K562 (cell line): ENCODE measurements at regions not wholly inside any gene's neighbourhood (a gene's known extent, or its start where the extent isn't known, plus 50 kb on each side); places are given as distances from the start of the nearest gene placed in this dataset.

Experiments used
- ATAC-seq: fragments of 200-7000 bp; cut with Tn5 transposase; 3 replicates; pipeline ENCODE4 v1.9.1; 2020; ENCODE audit warnings: moderate library complexity
- BruUV-seq: library from RNA; stranded (reverse); fragments of 400-500 nt; replicated peaks from 2 replicates; lab custom pipeline; 2021; lab: Mats Ljungman, UMichigan
- CTCF ChIA-PET: fragments of 300-600 bp; formaldehyde crosslinking; extraction: SDS; loops from one replicate; lab custom pipeline; 2021; ENCODE audit warnings: low intra/inter-chr PET ratio; lab: Yijun Ruan, JAX
- POLR2A ChIA-PET: fragments of 300-600, 350-650 bp; sonication (Branson Sonifier 250); formaldehyde crosslinking; extraction: SDS; loops from one replicate; lab custom pipeline; 2021; ENCODE audit warnings: antibody characterized with exemption, inconsistent platforms; lab: Yijun Ruan, JAX
- DNase-seq, 4 experiments: peaks; one replicate each; pipeline versions ENCODE4 v3.0.0 to v3.0.0-alpha.2; 2011 to 2018; ENCODE audit warnings: low spot score in 3 of 4, mixed read lengths in 3 of 4; ENCODE audit errors: extremely low read depth in 1 of 4
- FAIRE-seq: peaks from 2 replicates; lab custom pipeline; 2011; peaks lifted over from hg19 to GRCh38; lab: Jason Lieb, UNC
- H2AFZ ChIP-seq: 2 replicates; pipeline ENCODE4 v1.6.0; 2011; ENCODE audit warnings: low read depth, low read length, control low read depth, inconsistent platforms
- H3K27ac ChIP-seq: fragments of 200-600 bp; 3 replicates; pipeline ENCODE4 v1.8.0; 2011; ENCODE audit warnings: low read depth, mild to moderate bottlenecking, control low read depth, inconsistent platforms, low read length, moderate library complexity, mixed read lengths; ENCODE audit errors: extremely low read depth
- H3K27me3 ChIP-seq, 2 experiments: fragments of 300-600 bp in 1 of 2; 2 replicates in 1 of 2; 3 replicates in 1 of 2; pipeline versions ENCODE4 v1.6.0 to v1.8.0; 2011; ENCODE audit warnings: inconsistent platforms in 2 of 2, low read length in 2 of 2, mild to moderate bottlenecking in 1 of 2, mixed read lengths in 1 of 2, moderate library complexity in 1 of 2; ENCODE audit not compliant: control insufficient read depth in 2 of 2, insufficient read depth in 2 of 2
- H3K36me3 ChIP-seq: fragments of 300-600 bp; 3 replicates; pipeline ENCODE4 v1.8.0; 2011; ENCODE audit warnings: mild to moderate bottlenecking, low read length, inconsistent platforms; ENCODE audit not compliant: control insufficient read depth, insufficient read depth
- H3K4me1 ChIP-seq, 2 experiments: fragments of 200-600 bp in 1 of 2; replicated peaks in 1 of 2; 2 replicates in 1 of 2; 3 replicates in 1 of 2; pipeline versions ENCODE4 v1.5.1 to v1.8.0; 2011; ENCODE audit warnings: inconsistent platforms in 2 of 2, low read length in 2 of 2, mild to moderate bottlenecking in 1 of 2, mixed read lengths in 1 of 2, moderate library complexity in 1 of 2; ENCODE audit not compliant: control insufficient read depth in 2 of 2, insufficient read depth in 2 of 2
- H3K4me2 ChIP-seq: 2 replicates; pipeline ENCODE4 v1.6.1; 2011; ENCODE audit warnings: low read length, control low read depth, inconsistent platforms, mixed read lengths; ENCODE audit not compliant: insufficient read depth
- H3K4me3 ChIP-seq: fragments of 200-600 bp; sonication (generic), shearing (Covaris generic); 2 replicates; pipeline ENCODE4 v1.5.1; 2016; ENCODE audit warnings: control low read depth, inconsistent platforms
- H3K79me2 ChIP-seq: fragments of 200-600 bp; 3 replicates; pipeline ENCODE4 v1.8.0; 2011; ENCODE audit warnings: low read length, inconsistent platforms; ENCODE audit not compliant: control insufficient read depth, insufficient read depth
- H3K9ac ChIP-seq, 2 experiments: 2 replicates each; pipeline versions ENCODE4 v1.6.0 to v1.6.1; 2011; ENCODE audit warnings: low read depth in 2 of 2, low read length in 2 of 2, control low read depth in 1 of 2, inconsistent platforms in 1 of 2, mild to moderate bottlenecking in 1 of 2, mixed read lengths in 1 of 2; ENCODE audit not compliant: insufficient read depth in 1 of 2
- H3K9me1 ChIP-seq: one replicate; pipeline ENCODE4 v1.6.0; 2011; ENCODE audit warnings: inconsistent platforms, mild to moderate bottlenecking, low read length, moderate library complexity; ENCODE audit not compliant: control insufficient read depth, insufficient read depth
- H3K9me3 ChIP-seq: replicated peaks from 2 replicates; pipeline ENCODE4 v1.5.1; 2011; ENCODE audit warnings: low read depth, low read length, inconsistent platforms; ENCODE audit not compliant: control insufficient read depth, insufficient read depth
- H4K20me1 ChIP-seq: replicated peaks from 2 replicates; pipeline ENCODE4 v1.6.1; 2011; ENCODE audit warnings: low read length, inconsistent platforms, mixed read lengths; ENCODE audit not compliant: control insufficient read depth, insufficient read depth
- ARNT ChIP-seq, 2 experiments: fragments of 450-650 bp; IDR thresholded peaks; 2 replicates each; pipeline ENCODE4 v1.6.1; 2016; ENCODE audit warnings: mild to moderate bottlenecking in 1 of 2
- E2F8 ChIP-seq: fragments of 450-650 bp; IDR thresholded peaks from 2 replicates; pipeline ENCODE4 v1.7.1; 2018; ENCODE audit warnings: mild to moderate bottlenecking, low read depth; ENCODE audit not compliant: partially characterized antibody
- ETS2 ChIP-seq: IDR thresholded peaks from 2 replicates; pipeline ENCODE4 v1.6.1; 2016; ENCODE audit warnings: borderline replicate concordance, missing genetic modification characterization, mild to moderate bottlenecking, moderate library complexity, missing compliant biosample characterization; ENCODE audit not compliant: poor library complexity, severe bottlenecking
- ETV5 ChIP-seq: sonication (generic); formaldehyde crosslinking; IDR thresholded peaks from 2 replicates; pipeline ENCODE4 v1.4.0; 2020; ENCODE audit warnings: low read depth, mild to moderate bottlenecking, missing genetic modification reagents
- HDAC1 ChIP-seq, 2 experiments: fragments of 450-650 bp; IDR thresholded peaks; 2 replicates each; pipeline ENCODE4 v1.6.1; 2016 to 2017; ENCODE audit warnings: inconsistent platforms in 1 of 2, mild to moderate bottlenecking in 1 of 2, moderate library complexity in 1 of 2
- HEY1 ChIP-seq: fragments of 250-450 bp; sonication (Bioruptor Pico); IDR thresholded peaks from 2 replicates; pipeline ENCODE4 v1.5.0; 2020; ENCODE audit warnings: mild to moderate bottlenecking, moderate library complexity, borderline replicate concordance
- MCM2 ChIP-seq: fragments of 450-650 bp; IDR thresholded peaks from 2 replicates; pipeline ENCODE4 v1.6.1; 2017; ENCODE audit warnings: low read depth, mild to moderate bottlenecking
- MCM3 ChIP-seq: fragments of 450-650 bp; IDR thresholded peaks from 2 replicates; pipeline ENCODE4 v1.6.1; 2016
- POLR2A ChIP-seq: fragments of 450-650 bp; conservative IDR thresholded peaks from 2 replicates; pipeline ENCODE4 v1.6.1; 2016
- SMARCA4 ChIP-seq: fragments of 450-650 bp; IDR thresholded peaks from 2 replicates; pipeline ENCODE4 v1.6.1; 2016
- SRSF3 ChIP-seq: fragments of 200-400 bp; formaldehyde crosslinking; IDR thresholded peaks from 2 replicates; pipeline ENCODE4 v1.6.1; 2016; ENCODE audit warnings: mild to moderate bottlenecking, low read length, moderate library complexity; ENCODE audit not compliant: insufficient read depth
- TAL1 ChIP-seq: fragments of 450-650 bp; IDR thresholded peaks from 2 replicates; pipeline ENCODE4 v1.6.1; 2016; ENCODE audit warnings: mild to moderate bottlenecking
- TARDBP ChIP-seq: fragments of 450-650 bp; IDR thresholded peaks from 2 replicates; pipeline ENCODE4 v1.6.1; 2016
- TCF3 ChIP-seq: sonication (generic); formaldehyde crosslinking; IDR thresholded peaks from 2 replicates; pipeline ENCODE4 v1.4.0; 2020; ENCODE audit warnings: mild to moderate bottlenecking, missing genetic modification reagents
- TGIF2 ChIP-seq: sonication (generic); formaldehyde crosslinking; IDR thresholded peaks from 2 replicates; pipeline ENCODE4 v1.8.1; 2022; ENCODE audit warnings: mild to moderate bottlenecking, missing genetic modification reagents, moderate library complexity
- ZBTB49 ChIP-seq: sonication (generic); formaldehyde crosslinking; IDR thresholded peaks from 2 replicates; pipeline ENCODE4 v1.8.0; 2022; ENCODE audit warnings: missing genetic modification reagents, mild to moderate bottlenecking, borderline replicate concordance
- ZNF197 ChIP-seq: fragments of 200-800 bp; sonication (Bioruptor generic); IDR thresholded peaks from 2 replicates; pipeline ENCODE4 v1.6.1; 2016; ENCODE audit warnings: low read depth, missing genetic modification characterization, missing compliant biosample characterization
- ZNF655 ChIP-seq: fragments of 250-450 bp; sonication (Bioruptor Pico); IDR thresholded peaks from 2 replicates; pipeline ENCODE4 v1.5.0; 2021
- ZNF77 ChIP-seq: fragments of 250-450 bp; sonication (Bioruptor Pico); IDR thresholded peaks from 2 replicates; pipeline ENCODE4 v1.5.0; 2020
- WGBS: fragments of 100-300 bp; shearing (Covaris generic); methylation state at CpG from one replicate; pipeline ENCODE4 v1.1.6; 2016; ENCODE audit warnings: low coverage, mixed read lengths; ENCODE audit not compliant: insufficient coverage; ENCODE audit errors: missing lambda C conversion rate; 5-methylcytosine and 5-hydroxymethylcytosine counted together
- in situ Hi-C: fragments of 300-500 bp; cut with MboI; formaldehyde crosslinking; loops from 4 replicates; pipeline ENCODE4 v1.15.0; 2018; ENCODE audit warnings: inconsistent platforms, mixed read lengths
- intact Hi-C: fragments of 100-400 bp; cut with micrococcal nuclease; formaldehyde crosslinking; loops from 2 replicates; pipeline ENCODE4 v1.14.2; 2022

DNA sequence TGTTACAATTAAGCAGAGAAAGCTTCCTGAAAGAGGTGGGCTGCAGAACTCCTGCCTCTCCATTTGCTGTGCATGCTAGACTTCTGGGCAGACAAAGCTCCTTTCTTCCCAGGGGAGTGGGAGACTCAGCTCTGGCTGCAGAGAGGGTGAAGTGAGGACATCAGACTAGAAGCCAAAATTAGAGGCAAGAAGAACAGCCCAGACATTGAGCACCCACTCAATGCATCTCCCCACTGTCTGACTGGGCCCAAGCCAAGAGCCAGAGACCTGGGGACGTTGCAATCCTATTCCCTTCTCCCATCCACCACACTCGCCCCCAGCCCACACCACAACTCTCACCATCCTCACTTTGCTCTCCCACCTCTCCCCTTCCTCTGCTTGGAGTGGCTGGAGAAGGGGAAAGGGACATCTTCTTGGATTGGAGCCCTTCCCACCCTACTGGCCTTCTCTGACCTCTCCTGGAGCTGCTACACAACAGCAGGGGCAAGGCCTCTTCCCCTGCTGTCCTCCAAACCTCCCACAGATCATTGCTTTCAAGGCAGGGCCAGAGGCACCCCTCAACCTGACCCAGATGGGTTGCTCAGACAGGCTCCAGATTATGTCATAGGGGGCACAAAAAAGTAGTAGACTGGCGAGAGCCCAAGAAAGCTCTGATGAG lies 477.7 kb upstream of the CADM1 start:
- H4K20me1 ChIP-seq, result no peaks in the 10 kb centered on the region; the same call in 1 of the 2 replicates
- 0% methylated on average over 2 of the region's 3 CpGs for WGBS
- H3K9me3 ChIP-seq, result no peaks in the 10 kb centered on the region
- POLR2A ChIA-PET, result interaction anchor here (0.6 kb wide), 1 partner anchor 363 kb away, joined by 6 read pairs; no protein-coding TSS in a partner anchor
- in situ Hi-C loops, result no loop called here
- H3K36me3 ChIP-seq, result no peaks in the 10 kb centered on the region
- H2AFZ ChIP-seq, result no peak overlapping the region
- DNase-seq (no peak), ATAC-seq (no peak), FAIRE-seq (no peak)
- TF ChIP-seq E2F8 (no peak), TCF3 (CRISPR knock-in tag) (no peak), ARNT (IDR thresholded peaks at IDR 0.05) (no peak), TARDBP (no peak), HEY1 (CRISPR knock-in tag) (no peak), ZNF77 (CRISPR knock-in tag) (no peak), ETS2 (tag) (no peak), TAL1 (no peak), TGIF2 (CRISPR knock-in tag) (no peak), HDAC1 (IDR thresholded peaks at IDR 0.05) (no peak), ZNF655 (CRISPR knock-in tag) (no peak), MCM3 (no peak), ZNF197 (CRISPR knock-in tag) (no peak), SMARCA4 (no peak), MCM2 (no peak), SRSF3 (no peak), ETV5 (CRISPR knock-in tag) (no peak), POLR2A (no peak), ZBTB49 (no peak)
- intact Hi-C loops, result loop anchor here (10.0 kb wide), 1 partner anchor 647 kb away; no protein-coding TSS in a partner anchor
- CTCF ChIA-PET, result no interaction called here
- H3K27ac ChIP-seq, result no peak overlapping the region
- H3K9ac ChIP-seq, result no peak overlapping the region
- BruUV-seq, result no TSS peak
- H3K4me2 ChIP-seq, result no peak overlapping the region
- H3K27me3 ChIP-seq, result no peaks in the 10 kb centered on the region
- no peaks in the 10 kb centered on the region for H3K9me1 ChIP-seq
- H3K4me3 ChIP-seq, result no peak overlapping the region
- no peaks in the 10 kb centered on the region for H3K79me2 ChIP-seq
- H3K4me1 ChIP-seq, result no peaks in the 10 kb centered on the region
